Activated CD8-positive, alpha-beta T cell treated with anti-CD3 and anti-CD28 coated beads for 36 hours (primary cell): ENCODE measurements at regions not wholly inside any gene's neighbourhood (a gene's known extent, or its start where the extent isn't known, plus 50 kb on each side); places are given as distances from the start of the nearest gene placed in this dataset.

Experiments used
- ATAC-seq: fragments of 200-7000 bp; cut with Tn5 transposase; one replicate; pipeline ENCODE4 v1.10.0; 2021; ENCODE audit warnings: mild to moderate bottlenecking, moderate library complexity
- CTCF ChIA-PET: fragments of 350-600 bp; sonication (Branson Sonifier 250); formaldehyde crosslinking; loops from one replicate; lab custom pipeline; 2021; ENCODE audit warnings: antibody characterized with exemption; lab: Charles Lee
- POLR2A ChIA-PET: fragments of 350-600 bp; sonication (Branson Sonifier 250); formaldehyde crosslinking; loops from one replicate; lab custom pipeline; 2021; ENCODE audit warnings: antibody characterized with exemption; lab: Charles Lee
- DNase-seq: peaks from one replicate; pipeline ENCODE4 v3.0.0-alpha.2; 2020
- H3K27ac Mint-ChIP-seq: one replicate; pipeline ENCODE4 v1.8.0; 2021; ENCODE audit warnings: mild to moderate bottlenecking, mixed read lengths
- H3K27me3 Mint-ChIP-seq: one replicate; pipeline ENCODE4 v1.8.0; 2021; ENCODE audit warnings: mixed read lengths
- H3K36me3 Mint-ChIP-seq: one replicate; pipeline ENCODE4 v1.8.0; 2021; ENCODE audit warnings: low read depth, mixed read lengths
- H3K4me1 Mint-ChIP-seq: one replicate; pipeline ENCODE4 v1.8.0; 2021; ENCODE audit warnings: low read depth, mixed read lengths
- H3K4me3 Mint-ChIP-seq: one replicate; pipeline ENCODE4 v1.8.0; 2021; ENCODE audit warnings: mild to moderate bottlenecking, moderate library complexity, mixed read lengths
- H3K9me3 Mint-ChIP-seq: one replicate; pipeline ENCODE4 v1.8.0; 2021; ENCODE audit warnings: mixed read lengths
- CTCF ChIP-seq: fragments of 200-600 bp; IDR thresholded peaks from one replicate; pipeline ENCODE4 v1.8.0; 2022; ENCODE audit warnings: antibody characterized with exemption, mild to moderate bottlenecking
- intact Hi-C: fragments of 100-400 bp; cut with micrococcal nuclease; formaldehyde crosslinking; loops from one replicate; pipeline ENCODE4 v1.10.0; 2022

- DNase-seq (no peak), ATAC-seq (no peak)
- ChIA-PET POLR2A (no interaction called here), CTCF (no interaction called here)
- intact Hi-C loops = no loop called here
- Mint-ChIP-seq H3K4me1 (no peaks in the 10 kb centered on the region), H3K4me3 (no peak overlapping the region), H3K27ac (no peak overlapping the region), H3K36me3 (no peaks in the 10 kb centered on the region), H3K9me3 (no peaks in the 10 kb centered on the region), H3K27me3 (no peaks in the 10 kb centered on the region)
- TF ChIP-seq CTCF = no peak
These were observed 546.9 kb upstream of the RIOK2 start for GRCh38 chr5:97729938-97730337.

- no peak for ATAC-seq
- TF ChIP-seq CTCF = no peak
- no peak overlapping the region for H3K27ac Mint-ChIP-seq
These were observed 552.2 kb upstream of the RIOK2 start for GRCh38 chr5:97735209-97735608.

GRCh38 chr5:97737608-97738007 is 554.6 kb upstream of the RIOK2 start:
- no peaks in the 10 kb centered on the region for H3K4me1 Mint-ChIP-seq
- H3K9me3 Mint-ChIP-seq = no peaks in the 10 kb centered on the region
- ChIA-PET CTCF (no interaction called here), POLR2A (no interaction called here)
- no peak overlapping the region for H3K27ac Mint-ChIP-seq
- intact Hi-C loops = no loop called here
- DNase-seq (no peak), ATAC-seq (no peak)
- no peaks in the 10 kb centered on the region for H3K36me3 Mint-ChIP-seq
- no peak for TF ChIP-seq CTCF
- no peak overlapping the region for H3K4me3 Mint-ChIP-seq
- H3K27me3 Mint-ChIP-seq = no peaks in the 10 kb centered on the region

More at GRCh38 chr5:97735209-97735608, 552.2 kb upstream of the RIOK2 start:
- Mint-ChIP-seq H3K36me3 (no peaks in the 10 kb centered on the region), H3K4me3 (no peak overlapping the region), H3K4me1 (no peaks in the 10 kb centered on the region), H3K27me3 (no peaks in the 10 kb centered on the region), H3K9me3 (no peaks in the 10 kb centered on the region)
- intact Hi-C loops = no loop called here
- CTCF ChIA-PET = no interaction called here
- no peak for DNase-seq
- POLR2A ChIA-PET = no interaction called here

DNA sequence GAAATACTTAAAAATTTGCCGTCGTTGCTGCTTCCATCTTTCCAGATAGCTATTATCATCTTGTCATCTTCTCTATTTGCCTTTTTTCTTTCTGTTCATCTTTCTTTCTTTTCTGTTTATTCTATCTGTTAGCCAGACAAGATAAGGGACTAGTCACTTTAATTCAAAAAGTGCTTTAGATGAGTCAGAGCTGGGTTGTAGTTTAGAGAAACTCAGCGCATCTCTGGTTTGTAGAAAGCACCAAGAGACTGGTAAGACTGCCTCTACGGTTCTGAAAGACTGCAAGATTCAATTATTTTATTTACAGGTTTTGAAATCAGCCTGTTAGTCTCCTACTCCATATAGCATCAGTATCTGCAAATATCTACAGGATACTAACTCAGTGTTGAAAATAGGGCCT is 562.8 kb upstream of the RIOK2 start:
- intact Hi-C loops = no loop called here
- ChIA-PET CTCF (no interaction called here), POLR2A (no interaction called here)
- Mint-ChIP-seq H3K27ac (no peak overlapping the region), H3K4me1 (no peaks in the 10 kb centered on the region), H3K4me3 (no peak overlapping the region), H3K9me3 (peaks cover 4% of the 10 kb centered on the region), H3K36me3 (no peaks in the 10 kb centered on the region), H3K27me3 (no peaks in the 10 kb centered on the region)
- no peak for TF ChIP-seq CTCF
- DNase-seq (no peak), ATAC-seq (no peak)

DNA sequence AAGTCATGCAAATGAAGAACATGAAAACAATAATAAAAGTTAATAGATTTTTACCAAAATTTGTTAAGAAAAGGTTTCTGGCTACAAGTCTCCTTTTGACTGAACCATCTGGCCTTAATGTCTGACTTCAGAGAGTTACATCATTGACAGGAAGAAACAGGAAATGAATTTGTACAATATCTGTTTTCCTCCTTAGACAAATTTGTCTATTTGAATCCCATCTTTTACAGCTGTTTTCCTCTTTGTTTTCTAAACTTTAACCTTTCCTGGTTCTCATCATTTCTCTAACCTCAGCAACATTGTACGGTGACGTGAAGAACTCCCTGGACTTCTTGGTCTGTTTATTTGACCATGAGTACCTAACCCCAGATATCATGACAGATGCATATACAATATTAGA is 567.5 kb upstream of the RIOK2 start:
- DNase-seq = no peak
- POLR2A ChIA-PET = no interaction called here

More for the DNA sequence above, 567.5 kb upstream of the RIOK2 start:
- no peaks in the 10 kb centered on the region for H3K36me3 Mint-ChIP-seq
- no peak overlapping the region for H3K4me3 Mint-ChIP-seq
- no peak overlapping the region for H3K27ac Mint-ChIP-seq
- TF ChIP-seq CTCF = no peak
- H3K4me1 Mint-ChIP-seq = no peaks in the 10 kb centered on the region
- no peaks in the 10 kb centered on the region for H3K27me3 Mint-ChIP-seq
- intact Hi-C loops = no loop called here
- no peak for ATAC-seq
- H3K9me3 Mint-ChIP-seq = peaks cover 2% of the 10 kb centered on the region
- CTCF ChIA-PET = no interaction called here
